HCEC 1CT (cell line): ENCODE measurements at regions not wholly inside any gene's neighbourhood (a gene's known extent, or its start where the extent isn't known, plus 50 kb on each side); places are given as distances from the start of the nearest gene placed in this dataset.

ENCODE experiments used
- DNase-seq: peaks from one replicate; pipeline ENCODE4 v3.0.0-alpha.2; 2017

DNA sequence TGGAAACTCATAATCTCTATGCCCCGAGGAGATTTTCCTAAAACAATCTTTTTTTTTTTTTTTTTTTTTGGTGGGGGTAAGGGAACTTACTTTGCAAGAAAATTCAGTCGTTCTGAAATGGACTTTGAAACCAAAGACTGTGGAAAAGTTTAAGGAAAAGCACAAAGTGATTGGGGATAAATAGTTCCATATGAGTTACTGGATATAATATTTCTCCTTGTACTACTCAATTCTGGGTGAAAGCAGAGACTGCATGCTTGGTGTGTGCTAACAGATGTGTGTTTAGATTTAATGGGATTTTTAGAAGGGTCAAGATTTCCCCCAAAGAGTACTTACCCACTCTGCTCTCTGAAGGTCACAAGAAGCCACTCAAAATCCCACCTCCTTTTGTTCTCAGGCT is 204.9 kb upstream of the USP24 start:
- DNase-seq = no peak

DNA sequence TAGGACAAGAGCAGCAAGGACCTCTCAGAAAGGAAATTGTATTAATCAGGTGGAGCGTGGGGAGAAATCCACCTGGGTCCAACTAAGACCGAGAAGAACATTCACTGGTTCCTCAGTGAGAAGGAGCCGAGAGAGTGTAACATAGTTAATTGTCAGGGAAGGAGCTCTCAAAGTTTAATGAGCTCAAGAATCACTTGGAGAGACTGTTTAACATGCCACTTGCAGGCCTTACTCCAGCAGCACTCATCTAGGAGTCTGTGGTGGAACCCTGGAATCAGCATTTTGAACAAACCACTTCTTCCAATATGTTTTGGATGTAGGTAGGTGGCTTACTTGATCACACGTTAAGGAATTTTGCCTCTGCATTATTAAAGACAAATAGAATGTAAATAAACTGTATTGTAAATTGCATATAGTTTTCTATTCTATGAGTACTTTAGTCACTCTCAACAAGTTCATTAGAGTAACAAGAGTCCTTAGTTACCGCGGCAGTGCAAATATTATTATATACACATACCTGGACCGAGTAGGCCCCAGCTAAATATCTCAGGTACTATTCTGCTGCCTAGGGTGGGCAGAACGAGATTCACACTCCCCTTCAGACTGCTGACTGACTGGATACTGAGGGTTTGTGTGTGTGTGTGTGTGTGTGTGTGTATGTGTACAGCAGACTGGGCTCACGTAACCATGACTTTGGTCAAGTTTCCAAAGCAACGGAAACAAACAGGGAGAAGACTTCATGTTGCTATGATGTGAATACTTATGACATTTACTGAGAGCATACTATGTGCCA is 203.2 kb upstream of the USP24 start:
- DNase-seq = no peak

DNA sequence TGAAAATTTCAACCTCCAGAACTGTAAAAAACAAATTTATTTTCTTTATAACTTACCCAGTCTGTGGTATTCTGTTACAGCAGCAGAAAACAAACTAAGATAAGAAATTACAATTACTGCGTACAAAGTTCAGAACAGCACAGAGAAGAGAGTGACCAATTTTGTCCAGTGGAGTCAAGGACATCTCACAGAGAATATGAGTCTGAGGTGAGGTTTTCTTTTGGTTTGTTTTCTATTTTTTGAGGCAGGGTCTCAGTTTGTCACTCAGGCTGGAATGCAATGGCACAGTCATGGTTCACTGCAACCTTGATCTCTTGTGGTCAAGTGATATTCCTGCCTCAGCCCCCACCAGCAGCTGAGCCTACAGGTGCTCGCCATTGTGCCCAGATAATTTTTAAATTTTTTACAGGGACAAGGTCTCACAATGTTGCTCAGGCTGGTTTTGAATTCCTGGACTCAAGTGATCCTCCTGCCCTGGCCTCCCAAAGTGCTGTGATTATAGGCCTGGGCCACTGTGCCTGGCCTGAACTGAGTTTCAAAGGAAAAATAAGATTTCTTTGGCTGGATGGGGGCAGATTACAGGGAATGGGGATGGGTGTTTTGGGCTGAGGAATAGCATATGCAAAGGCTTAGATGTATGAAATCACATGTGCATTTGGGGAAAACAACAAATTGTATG is 201.1 kb upstream of the USP24 start:
- no peak for DNase-seq

DNA sequence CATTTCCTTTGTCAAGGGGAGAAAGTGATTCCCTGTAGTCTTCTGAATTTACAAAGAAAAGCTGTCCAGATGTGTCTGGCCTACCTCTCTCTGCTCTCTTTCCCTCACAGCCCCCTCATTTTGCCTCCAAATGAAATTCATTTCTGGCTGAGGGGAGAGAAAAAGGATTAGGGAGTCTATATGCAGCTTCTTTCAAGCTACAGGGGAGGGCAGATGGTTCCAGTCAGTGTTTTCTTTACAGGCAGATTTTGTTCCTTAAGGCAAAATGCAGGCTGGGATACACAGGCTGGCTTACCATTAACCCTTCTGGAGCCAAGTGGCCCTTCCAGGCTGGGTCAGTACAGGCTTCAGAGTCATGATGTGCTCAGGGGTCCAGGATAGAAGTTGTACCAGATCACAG is 198.1 kb upstream of the USP24 start:
- DNase-seq = no peak

DNA sequence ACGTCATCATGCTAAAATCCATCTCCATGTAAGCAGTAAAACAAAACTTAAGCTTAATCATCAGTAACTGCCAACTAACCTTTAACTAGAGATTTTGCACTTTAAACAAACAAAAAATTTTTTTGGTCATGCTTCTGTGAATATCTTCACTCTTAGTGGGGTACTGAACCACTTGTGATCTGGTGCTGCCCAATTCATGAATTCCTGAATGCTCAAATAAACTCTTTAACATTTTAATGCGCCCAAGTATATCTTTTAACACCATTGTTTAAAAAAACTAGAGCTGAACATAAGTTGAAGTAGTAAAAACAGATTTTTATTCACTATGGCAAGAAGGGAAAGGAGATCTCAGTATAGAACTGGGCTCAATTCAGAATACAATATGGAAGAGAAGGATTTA is 196.9 kb upstream of the USP24 start:
- no peak for DNase-seq

DNA sequence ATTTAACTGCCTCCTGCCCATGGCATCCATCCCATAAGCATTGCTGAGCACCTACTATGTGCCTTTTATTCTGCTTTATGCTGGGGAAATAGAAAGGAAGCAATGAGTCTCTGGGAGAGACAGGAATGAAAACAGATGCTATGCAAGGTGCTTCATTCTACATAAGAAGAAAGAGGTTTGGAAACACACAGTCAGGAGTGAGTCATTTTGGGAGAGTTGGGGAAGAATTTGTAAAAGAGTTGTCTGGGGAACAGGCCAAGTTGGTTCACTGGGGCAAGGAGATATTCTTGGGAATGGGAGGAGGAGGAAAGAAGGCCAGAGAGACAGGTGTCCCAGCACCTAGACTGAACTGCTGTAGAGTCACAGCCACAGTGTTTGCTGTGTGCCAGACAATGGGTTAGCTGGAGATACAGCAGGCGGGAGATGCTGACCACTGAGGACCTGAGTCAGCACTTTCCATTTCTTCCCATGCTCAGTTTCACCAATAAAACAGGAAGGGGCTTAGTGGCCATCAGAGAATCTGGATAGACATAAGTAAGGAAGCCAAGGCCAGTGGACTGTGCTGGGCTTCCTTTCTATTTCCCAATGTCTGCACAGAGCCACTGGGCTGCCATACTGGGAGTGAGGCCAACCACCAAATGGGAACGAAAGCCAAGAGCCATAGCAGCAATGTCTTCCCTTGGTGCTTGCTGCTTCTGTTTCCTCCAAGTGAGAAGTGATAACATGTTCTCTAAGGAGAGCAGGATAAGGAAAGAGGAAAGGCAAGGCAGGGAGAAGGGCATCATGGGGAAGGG is 187.7 kb upstream of the USP24 start:
- peak; percentile 73 for DNase-seq

DNA sequence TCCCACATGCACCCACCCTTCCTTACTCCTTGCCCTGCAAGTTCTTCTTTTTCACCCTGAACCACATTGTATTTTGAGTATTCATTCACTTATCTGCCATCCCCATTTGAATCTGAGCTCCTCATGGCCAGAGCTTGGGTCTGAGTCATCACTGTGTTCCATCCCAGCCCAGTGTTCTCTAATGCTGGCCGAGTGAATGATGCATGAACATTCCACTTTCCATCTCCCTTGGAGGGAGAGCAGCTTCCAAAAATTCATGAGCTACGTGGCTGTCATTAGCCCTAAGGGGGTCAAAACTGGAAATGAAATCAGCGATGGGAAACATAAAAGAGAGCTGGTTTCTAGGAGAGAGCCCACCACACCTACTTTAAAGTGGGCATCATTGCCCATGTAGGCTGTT is 187.0 kb upstream of the USP24 start:
- peak; percentile 62 for DNase-seq

DNA sequence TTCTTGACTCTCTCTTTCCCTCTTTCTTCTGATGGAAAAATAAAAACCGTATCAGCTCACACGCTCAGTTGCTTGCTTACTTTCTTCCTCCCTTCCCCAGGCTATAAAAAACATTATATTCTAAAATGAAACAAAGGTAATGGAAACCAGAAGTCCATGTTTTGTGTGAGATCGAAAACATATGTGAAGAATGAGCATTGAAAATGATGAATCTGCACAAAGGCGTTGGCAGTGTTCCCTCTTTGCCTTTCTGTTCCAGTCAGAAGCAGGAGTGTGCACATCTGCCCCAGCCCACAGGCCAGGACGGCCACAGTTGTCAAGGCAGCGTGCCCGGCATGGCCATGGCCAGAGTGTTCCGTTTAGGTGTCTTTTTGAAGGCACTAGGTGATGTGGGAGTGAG is 185.3 kb upstream of the USP24 start:
- DNase-seq = no peak

DNA sequence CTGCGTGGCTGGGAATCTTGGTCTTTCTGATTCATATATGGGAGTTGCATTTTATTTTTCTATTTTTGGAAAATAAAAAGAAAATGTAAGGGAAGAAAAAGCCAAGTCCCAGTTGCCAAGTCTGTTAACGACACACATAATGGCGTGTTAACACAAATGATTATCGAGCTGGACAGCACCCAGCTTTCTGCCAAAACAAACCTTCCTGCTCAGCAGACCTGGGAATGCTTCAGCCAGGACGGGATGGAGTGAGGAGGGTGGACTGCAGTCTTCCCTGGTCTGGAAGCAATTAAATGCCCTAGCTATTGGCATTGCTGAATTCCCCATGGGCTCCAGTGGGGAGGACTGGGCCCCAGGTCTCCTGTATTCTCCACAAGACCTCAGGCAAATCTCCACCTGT is 184.2 kb upstream of the USP24 start:
- DNase-seq = no peak

DNA sequence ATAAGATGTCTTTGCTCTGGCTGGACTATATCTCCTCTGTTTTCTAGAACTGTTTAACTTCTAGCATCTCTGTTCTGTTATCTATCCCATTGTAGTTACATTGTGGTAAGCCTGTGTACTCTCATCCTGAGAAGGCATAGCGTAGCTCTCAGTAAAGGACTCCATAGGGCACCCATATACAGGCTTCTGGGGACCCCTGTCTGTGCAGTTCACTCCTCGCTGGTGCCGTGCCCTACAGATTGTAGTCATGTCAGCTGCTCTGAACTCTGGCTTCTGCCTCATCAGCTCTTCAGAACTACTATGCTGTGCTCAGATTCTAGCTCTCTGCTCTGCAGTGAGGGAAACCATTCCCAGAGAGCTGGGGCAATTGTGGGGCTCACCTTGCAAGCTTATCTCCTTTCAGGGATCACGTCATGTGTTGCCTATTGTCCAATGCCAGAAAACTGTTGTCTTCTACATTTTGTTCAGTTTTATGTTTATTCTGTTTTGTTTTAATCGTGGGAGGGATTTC is 181.3 kb upstream of the USP24 start:
- DNase-seq = no peak

DNA sequence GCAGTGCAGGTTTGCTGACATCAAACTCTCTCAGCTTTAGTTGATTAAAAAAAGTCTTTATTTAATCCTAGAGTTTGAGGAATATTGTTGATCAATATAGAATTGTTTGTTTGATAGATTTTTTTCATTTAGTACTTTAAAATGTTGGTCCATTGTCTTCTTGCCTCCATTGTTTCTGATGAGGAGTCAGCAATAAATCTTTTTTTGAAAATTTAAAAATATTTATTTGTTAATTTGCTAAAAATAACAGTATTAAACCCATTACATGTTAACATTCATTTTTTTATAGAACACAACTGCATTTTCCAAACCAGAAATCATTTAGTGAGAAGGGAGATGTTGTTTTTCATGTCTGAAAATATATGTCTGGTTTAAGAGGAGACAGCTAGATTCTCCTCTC is 173.8 kb upstream of the USP24 start:
- no peak for DNase-seq

DNA sequence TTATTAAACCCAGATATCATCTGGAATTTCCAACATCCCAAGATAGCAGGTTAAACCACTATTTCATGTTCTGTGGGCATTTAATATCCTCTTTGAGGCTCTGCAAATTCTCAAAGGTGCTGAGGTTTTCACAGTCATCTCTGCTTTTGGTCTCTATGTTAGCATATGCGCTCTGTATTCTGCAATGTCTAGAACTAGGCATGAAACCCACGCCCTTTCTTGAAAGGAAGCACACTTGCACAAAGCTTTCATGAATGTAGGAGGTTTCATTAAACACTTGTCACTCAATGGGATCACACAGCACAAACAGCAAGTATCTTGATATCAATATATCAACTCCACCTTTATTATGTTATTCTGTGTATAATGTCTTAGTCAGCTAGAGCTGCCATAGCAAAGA is 172.0 kb upstream of the USP24 start:
- no peak for DNase-seq

DNA sequence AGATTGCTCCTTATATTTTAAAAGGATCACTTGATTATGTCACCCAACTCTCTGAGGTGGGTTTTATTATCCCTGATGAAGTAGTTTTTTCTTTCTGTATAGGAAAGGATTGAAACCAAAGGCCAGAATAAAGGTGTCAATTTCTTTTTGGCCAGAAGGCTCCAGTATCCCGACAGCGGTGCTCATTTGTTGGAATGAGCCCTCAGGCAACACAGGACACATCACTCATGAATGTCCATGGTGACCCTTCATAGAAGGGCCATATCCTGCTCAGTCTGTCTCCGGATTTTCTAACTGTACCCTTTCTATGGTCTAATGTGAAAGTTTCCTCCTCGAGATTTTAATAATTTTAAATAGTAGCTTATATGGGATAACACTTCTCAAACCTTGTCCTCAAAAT is 171.3 kb upstream of the USP24 start:
- no peak for DNase-seq

DNA sequence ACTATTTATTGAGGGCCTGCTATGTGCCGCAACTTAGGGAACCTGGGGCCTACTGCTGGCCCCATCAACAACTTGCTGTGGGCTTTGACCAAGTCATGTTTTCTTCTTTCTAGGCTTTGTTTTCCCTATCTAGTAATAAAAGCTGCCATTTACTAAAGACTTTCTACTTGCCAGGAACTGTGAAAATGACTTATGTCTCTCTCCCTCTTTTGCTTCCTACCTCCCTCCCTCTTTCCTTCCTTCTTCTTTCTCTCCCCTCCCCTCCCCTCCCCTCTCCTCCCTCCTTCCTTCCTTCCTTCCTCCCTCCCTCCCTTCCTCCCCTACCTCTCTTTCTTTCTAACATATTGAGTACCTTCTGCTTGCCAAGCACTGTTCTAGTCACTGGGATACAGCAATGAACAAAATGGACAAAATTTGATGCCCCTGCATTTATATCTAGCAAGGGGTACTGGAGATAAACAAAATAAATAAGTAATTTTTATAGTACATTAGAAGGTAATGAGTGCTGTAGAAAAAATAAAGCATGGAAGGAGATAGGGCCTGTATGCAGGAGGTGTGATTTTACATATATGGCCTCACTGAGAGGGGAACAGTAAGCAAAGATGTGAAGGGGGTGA is 170.3 kb upstream of the USP24 start:
- no peak for DNase-seq

DNA sequence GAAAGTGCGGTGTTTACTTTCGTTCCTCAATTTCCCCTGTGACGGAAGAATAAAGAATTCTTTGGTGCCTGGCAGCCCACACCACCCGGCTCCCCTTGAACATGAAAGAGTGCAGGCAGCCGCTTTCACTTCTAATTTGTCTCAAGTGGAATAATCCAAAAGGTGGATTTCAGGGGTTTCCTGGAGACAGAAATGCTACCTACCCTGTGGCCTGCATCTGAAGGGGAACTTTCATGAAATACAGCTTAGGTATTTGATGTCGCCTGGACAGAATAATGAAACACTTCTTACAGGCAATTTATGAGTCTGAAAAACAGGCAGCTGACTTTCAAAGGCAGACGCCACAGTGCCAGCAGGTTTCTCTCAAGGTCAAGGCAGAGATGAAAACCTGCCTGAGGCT is 169.5 kb upstream of the USP24 start:
- DNase-seq = no peak

DNA sequence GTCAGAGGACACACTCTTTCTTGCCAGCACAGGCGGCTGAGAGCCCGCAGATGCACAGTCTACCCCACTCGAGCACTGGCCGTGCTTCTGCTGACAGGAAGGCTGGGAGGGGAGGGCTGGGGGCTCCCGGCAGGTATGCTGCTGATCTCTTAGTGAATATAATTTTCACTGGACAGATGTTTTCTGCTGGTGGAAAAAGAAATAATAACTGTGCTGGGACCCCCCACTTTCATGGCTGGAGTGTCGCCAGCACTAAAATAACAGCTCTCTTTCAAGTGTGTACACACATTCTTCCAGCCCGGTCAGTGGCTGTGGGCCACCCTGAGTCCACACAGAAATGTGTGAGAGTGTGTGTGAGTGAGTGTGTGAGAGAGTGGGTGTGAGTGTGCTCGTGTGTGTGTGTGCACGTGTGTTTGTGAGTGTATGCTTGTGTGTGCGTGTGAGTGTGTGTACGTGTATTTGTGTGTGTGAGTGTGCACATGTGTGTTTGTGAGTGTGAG is 167.7 kb upstream of the USP24 start:
- no peak for DNase-seq

DNA sequence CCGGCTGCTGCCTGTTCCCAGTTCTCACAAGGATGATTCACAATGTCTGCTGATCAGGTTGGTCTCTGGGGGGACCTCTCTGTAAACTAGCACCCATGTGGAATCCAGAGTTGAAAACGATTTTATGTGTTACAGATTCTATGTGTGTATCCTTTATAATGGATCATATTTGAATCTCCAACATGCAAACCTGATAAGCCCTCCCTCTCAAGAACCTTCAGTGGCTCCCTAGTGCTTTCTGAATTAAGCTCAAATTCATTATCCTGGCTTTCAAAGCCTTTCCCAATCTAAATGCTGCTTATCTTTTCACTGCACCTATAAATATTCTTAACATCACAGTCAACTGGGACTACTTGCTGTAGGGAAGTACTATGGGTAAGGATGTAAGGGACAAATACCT is 166.8 kb upstream of the USP24 start:
- DNase-seq = no peak

DNA sequence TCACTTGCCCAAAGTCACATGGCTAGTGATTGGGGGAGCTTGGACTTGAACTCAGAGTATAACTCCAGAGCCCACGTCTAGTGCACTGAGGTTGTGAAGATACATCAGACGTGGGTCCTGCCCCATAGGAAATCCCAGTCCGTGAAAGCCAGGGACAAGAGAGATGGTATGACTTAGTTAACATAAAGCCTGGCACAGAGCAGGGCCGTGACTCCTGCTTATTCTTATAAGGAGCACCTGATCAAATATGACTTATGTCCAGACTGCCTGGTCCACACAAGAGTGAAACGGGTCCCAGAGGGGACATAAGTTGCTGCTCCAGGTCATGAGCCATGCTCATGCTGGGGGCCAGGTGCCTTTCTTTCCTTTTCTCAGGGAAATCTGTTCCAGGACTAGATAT is 166.3 kb upstream of the USP24 start:
- no peak for DNase-seq

DNA sequence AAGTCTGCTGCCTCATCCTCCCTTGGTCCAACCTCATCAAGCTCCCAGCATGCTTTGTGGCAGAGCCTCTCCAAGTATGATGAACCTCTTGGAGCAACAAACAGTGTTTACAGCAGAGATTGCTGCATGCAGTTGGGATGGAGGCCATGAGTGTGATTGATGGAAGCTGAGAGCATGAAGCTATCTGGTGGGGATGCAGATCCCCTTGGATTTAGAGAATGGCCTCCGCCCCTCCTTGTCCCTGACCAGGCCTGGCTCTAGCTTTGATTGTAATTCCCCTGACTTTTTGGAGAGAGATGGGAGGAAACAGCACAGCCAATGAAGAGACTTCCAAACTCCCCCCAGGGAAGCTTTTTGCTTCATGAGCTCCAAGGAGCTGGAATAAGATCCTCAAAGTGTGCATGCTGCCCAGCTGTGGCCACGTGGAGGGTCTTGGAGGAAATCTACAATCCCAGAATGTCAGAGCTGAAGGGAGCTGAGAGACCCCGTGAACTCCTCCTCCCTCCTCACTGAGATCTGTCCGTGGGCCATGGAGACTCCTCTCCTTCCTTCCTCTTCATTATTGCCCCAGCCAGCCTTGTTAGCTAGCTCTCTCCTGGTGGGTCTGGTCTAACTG is 165.3 kb upstream of the USP24 start:
- no peak for DNase-seq

DNA sequence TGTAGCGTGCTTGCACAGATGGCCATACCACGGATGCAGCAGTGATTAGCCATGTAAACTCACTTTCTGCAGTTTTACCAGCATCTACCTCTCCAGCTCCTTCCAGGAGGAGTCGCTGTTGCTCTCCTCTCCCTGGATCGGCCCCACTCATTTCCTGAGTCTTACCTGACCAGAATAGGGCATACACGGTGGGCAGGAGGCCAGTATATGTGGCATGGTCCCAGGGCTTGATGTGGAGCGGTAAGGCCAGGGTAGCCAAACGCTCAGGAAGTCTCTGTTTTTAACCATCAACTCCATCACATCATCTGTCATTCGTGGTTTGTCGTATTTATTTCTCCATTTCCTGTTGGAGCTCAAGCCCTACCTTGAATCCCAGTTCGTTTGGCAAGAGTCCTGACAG is 163.4 kb upstream of the USP24 start:
- DNase-seq = peak; percentile 27

DNA sequence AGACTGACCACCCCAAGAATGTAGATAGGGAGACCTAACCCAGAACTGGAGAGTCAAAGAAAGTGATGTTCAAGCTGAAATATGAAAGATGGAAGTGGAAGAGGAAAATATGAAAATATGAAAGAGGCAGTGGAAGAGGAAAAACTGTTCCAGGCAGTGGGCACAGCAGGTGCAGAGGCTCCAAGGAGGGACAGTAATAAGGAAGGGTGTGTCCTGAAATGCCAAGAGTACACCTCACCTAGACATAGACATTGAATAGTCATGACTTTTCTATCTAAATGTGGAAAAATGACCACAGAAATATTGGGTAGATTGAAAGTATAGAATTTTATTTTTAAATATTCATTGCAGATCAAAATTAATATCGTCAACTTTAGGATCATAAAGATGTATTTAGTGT is 161.7 kb upstream of the USP24 start:
- DNase-seq = no peak

DNA sequence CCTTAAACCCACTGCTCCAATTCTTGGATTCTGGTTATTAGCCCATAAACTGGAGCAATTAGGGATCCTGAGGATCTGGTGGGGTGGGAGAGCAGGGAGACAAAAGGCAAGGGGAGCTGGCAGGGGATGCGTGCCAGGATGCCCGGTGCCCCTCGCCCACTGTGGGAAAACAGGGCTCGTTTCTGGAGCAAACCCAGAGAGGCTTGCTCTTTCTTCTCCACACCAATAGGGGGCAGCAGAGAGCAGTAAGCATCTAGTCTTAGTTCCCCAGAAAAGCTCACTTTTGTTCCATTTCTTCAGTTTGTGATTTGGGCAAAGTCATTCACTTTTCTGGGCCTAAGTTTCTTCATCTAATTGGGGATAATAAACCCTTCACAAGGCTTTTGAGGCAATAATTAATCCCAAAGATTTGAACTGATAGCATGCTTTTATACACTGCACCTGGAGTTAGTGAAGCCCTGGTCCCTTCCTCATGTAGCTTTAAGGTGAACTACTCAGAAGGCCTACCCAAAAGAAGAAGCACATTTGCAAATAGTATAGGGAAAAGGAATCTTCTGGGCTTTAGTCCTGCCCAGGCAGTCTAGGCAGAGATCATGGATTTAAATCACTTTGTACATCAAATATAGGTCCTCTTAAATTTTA is 160.6 kb upstream of the USP24 start:
- DNase-seq = peak; percentile 45
